ENCODE measurements at regions not wholly inside any gene's neighbourhood (a gene's known extent, or its start where the extent isn't known, plus 50 kb on each side); places are given as distances from the start of the nearest gene placed in this dataset.

DNA sequence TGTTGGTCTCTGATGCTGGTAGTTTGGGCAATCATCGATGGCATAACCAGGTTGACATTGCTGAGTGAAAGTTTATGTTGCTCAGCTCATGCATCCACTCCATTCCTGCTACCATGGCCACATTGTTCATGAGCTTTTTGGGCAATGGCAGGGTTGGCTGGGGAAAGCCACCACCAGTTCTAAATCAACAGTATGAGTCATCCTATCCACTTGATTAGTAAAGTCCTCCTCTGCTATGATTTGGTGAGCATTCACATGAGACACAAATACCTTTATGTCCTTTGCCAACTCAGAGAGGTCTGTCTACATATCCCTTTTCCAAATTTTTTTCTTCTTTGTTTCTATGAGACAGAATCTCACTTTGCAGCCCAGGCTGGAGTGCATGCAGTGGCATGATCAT is 129.7 kb upstream of the FBN2 start:
- no peaks in the 10 kb centered on the region for H3K36me3 ChIP-seq (ENCODE audit: insufficient read depth)
- H3K4me2 ChIP-seq: no peak overlapping the region
- Mint-ChIP-seq H3K27ac (no peak overlapping the region), H3K27me3 (ENCODE audit: insufficient read depth, low read depth, poor library complexity) (peaks cover 2% of the 10 kb centered on the region), H3K4me1 (peaks cover 17% of the 10 kb centered on the region), H3K36me3 (ENCODE audit: low read depth) (no peaks in the 10 kb centered on the region), H3K4me3 (no peak overlapping the region), H3K9me3 (no peaks in the 10 kb centered on the region)
- no peaks in the 10 kb centered on the region for H3K79me2 ChIP-seq (replicated peaks; ENCODE audit: insufficient read depth)
- H3K9me2 ChIP-seq (ENCODE audit: insufficient read depth): peaks cover 5% of the 10 kb centered on the region; the same call in 1 of the 2 replicates
- no peak overlapping the region for H3K4me3 ChIP-seq
- no peak for TF ChIP-seq NANOG (IDR thresholded peaks at IDR 0.05; ENCODE audit: borderline replicate concordance)
- TF ChIP-seq ZNF114 (CRISPR knock-in tag; IDR thresholded peaks at IDR 0.05): no peak
- TF ChIP-seq EZH2 (IDR thresholded peaks at IDR 0.05; ENCODE audit: low read depth, unreplicated experiment): no peak
- TF ChIP-seq ZNF331 (CRISPR knock-in tag; IDR thresholded peaks at IDR 0.05; ENCODE audit: low read depth): no peak
- no peak for TF ChIP-seq ETS1 (IDR thresholded peaks at IDR 0.05)
- TF ChIP-seq JUNB (IDR thresholded peaks at IDR 0.05; ENCODE audit: unreplicated experiment): no peak
- TF ChIP-seq CREB1 (CRISPR knock-in tag; IDR thresholded peaks at IDR 0.05; ENCODE audit: low read depth): no peak
- TF ChIP-seq ZNF462 (CRISPR knock-in tag; IDR thresholded peaks at IDR 0.05): no peak
- no peak for TF ChIP-seq POLR2AphosphoS5 (IDR thresholded peaks at IDR 0.05; ENCODE audit: low read depth)
- TF ChIP-seq STAT1 (IDR thresholded peaks at IDR 0.05; ENCODE audit: unreplicated experiment): no peak
- TF ChIP-seq, protein P1, sequence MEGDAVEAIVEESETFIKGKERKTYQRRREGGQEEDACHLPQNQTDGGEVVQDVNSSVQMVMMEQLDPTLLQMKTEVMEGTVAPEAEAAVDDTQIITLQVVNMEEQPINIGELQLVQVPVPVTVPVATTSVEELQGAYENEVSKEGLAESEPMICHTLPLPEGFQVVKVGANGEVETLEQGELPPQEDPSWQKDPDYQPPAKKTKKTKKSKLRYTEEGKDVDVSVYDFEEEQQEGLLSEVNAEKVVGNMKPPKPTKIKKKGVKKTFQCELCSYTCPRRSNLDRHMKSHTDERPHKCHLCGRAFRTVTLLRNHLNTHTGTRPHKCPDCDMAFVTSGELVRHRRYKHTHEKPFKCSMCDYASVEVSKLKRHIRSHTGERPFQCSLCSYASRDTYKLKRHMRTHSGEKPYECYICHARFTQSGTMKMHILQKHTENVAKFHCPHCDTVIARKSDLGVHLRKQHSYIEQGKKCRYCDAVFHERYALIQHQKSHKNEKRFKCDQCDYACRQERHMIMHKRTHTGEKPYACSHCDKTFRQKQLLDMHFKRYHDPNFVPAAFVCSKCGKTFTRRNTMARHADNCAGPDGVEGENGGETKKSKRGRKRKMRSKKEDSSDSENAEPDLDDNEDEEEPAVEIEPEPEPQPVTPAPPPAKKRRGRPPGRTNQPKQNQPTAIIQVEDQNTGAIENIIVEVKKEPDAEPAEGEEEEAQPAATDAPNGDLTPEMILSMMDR (conservative IDR thresholded peaks at IDR 0.05; ENCODE audit: low read depth in 2 of 2): no peak
- TF ChIP-seq, protein P2, sequence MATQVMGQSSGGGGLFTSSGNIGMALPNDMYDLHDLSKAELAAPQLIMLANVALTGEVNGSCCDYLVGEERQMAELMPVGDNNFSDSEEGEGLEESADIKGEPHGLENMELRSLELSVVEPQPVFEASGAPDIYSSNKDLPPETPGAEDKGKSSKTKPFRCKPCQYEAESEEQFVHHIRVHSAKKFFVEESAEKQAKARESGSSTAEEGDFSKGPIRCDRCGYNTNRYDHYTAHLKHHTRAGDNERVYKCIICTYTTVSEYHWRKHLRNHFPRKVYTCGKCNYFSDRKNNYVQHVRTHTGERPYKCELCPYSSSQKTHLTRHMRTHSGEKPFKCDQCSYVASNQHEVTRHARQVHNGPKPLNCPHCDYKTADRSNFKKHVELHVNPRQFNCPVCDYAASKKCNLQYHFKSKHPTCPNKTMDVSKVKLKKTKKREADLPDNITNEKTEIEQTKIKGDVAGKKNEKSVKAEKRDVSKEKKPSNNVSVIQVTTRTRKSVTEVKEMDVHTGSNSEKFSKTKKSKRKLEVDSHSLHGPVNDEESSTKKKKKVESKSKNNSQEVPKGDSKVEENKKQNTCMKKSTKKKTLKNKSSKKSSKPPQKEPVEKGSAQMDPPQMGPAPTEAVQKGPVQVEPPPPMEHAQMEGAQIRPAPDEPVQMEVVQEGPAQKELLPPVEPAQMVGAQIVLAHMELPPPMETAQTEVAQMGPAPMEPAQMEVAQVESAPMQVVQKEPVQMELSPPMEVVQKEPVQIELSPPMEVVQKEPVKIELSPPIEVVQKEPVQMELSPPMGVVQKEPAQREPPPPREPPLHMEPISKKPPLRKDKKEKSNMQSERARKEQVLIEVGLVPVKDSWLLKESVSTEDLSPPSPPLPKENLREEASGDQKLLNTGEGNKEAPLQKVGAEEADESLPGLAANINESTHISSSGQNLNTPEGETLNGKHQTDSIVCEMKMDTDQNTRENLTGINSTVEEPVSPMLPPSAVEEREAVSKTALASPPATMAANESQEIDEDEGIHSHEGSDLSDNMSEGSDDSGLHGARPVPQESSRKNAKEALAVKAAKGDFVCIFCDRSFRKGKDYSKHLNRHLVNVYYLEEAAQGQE (IDR thresholded peaks at IDR 0.05; ENCODE audit: unreplicated experiment): no peak
- no peak for TF ChIP-seq EZH2phosphoT487 (IDR thresholded peaks at IDR 0.05; ENCODE audit: unreplicated experiment)
- DNase-seq (ENCODE audit: low spot score) (no peak), ATAC-seq (no peak)
- H2AFZ ChIP-seq: no peak overlapping the region
- peaks cover 8% of the 10 kb centered on the region; the same call in 1 of the 2 replicates for H3K4me1 ChIP-seq (ENCODE audit: insufficient read depth)
- H3F3A ChIP-seq (replicated peaks; ENCODE audit: low read depth): no peaks in the 10 kb centered on the region
- no peaks in the 10 kb centered on the region for H4K20me1 ChIP-seq (replicated peaks; ENCODE audit: insufficient read depth)
- H3K27ac ChIP-seq (ENCODE audit: low read depth): no peak overlapping the region
- no peaks in the 10 kb centered on the region for H3K27me3 ChIP-seq (ENCODE audit: insufficient read depth)

All from GM23338 (cell line).